Heart right ventricle (tissue), 16 donors: ENCODE measurements at regions not wholly inside any gene's neighbourhood (a gene's known extent, or its start where the extent isn't known, plus 50 kb on each side); places are given as distances from the start of the nearest gene placed in this dataset.
"Not testable (repeated sequence)": the region's sequence is repeated elsewhere in the genome, so short reads cannot be mapped to it uniquely, and the experiment has no call there.

Experiments used
- ATAC-seq, 8 donors: fragments of 200-7000 bp; cut with Tn5 transposase; one replicate each; pipeline ENCODE4 v1.9.1; 2020; ENCODE audit warnings: mild to moderate bottlenecking in 8 of 8, moderate library complexity in 8 of 8, moderate number of reproducible peaks in 1 of 8
- DNase-seq, 2 donors: peaks; one replicate each; pipeline ENCODE4 v3.0.0-alpha.2; 2020
- H3K27ac ChIP-seq, 10 donors: fragments of 200-600 bp; sonication (generic) in 2 of 10; one replicate each; pipeline versions ENCODE4 v1.5.0 to v1.8.0; 2020 to 2022; ENCODE audit warnings: mild to moderate bottlenecking in 3 of 10
- H3K27me3 ChIP-seq, 7 donors: fragments of 200-600 bp; one replicate each; pipeline ENCODE4 v1.8.0; 2021 to 2022; ENCODE audit warnings: mild to moderate bottlenecking in 2 of 7
- H3K36me3 ChIP-seq, 9 donors: fragments of 200-600 bp; sonication (generic) in 1 of 9; one replicate each; pipeline versions ENCODE4 v1.5.0 to v1.8.0; 2020 to 2022; ENCODE audit warnings: mild to moderate bottlenecking in 2 of 9
- H3K4me1 ChIP-seq, 9 donors: fragments of 200-600 bp; sonication (generic) in 1 of 9; one replicate each; pipeline versions ENCODE4 v1.5.0 to v1.8.0; 2020 to 2022; ENCODE audit warnings: mild to moderate bottlenecking in 4 of 9
- H3K4me3 ChIP-seq, 10 donors: fragments of 200-600 bp; sonication (generic) in 2 of 10; one replicate each; pipeline versions ENCODE4 v1.5.0 to v1.8.0; 2020 to 2022; ENCODE audit warnings: mild to moderate bottlenecking in 7 of 10, moderate library complexity in 2 of 10
- H3K9me3 ChIP-seq, 11 donors: fragments of 200-600 bp in 10 of 11; sonication (generic) in 2 of 11; one replicate each; pipeline versions ENCODE4 v1.5.0 to v1.8.0; 2013 to 2022; ENCODE audit warnings: mild to moderate bottlenecking in 2 of 11, control low read depth in 1 of 11, moderate library complexity in 1 of 11
- WGBS, 2 donors: extraction: QIAGEN DNeasy Blood & Tissue Kit; methylation state at CpG; one replicate each; pipeline ENCODE4 v1.1.7; 2013; ENCODE audit warnings: inconsistent platforms in 1 of 2; 5-methylcytosine and 5-hydroxymethylcytosine counted together
- intact Hi-C, 10 donors: fragments of 100-400 bp; cut with DNase I; formaldehyde crosslinking; loops; one replicate each; pipeline versions ENCODE4 v1.11.1 to v1.14.2; 2022
- donor health status: Arrhythmogenic right ventricular cardiomyopathy.
- donor health status: ischemic (EF 13 %, LVEDD 7.1; RV severe dilation, severe dysfunction).
- donor health status: healthy with polysubstance abuse.
- donor health status: DM: no; HTN: yes; CAD: no.
- donor health status: DM: no; HTN: no; CAD: no.
- donor health status: ischemic (EF 25% LVEDD 6.9; RV normal size, moderate dysfunction).
- donor health status: ischemic (EF 25% LVEDD 5.7; RV mildly dilated, moderate dysfunction).
- donor health status: healthy.
- donor health status: DM: yes; HTN: yes; CAD: no.
- donor health status: Ischemic cardiomyopathy.
- donor health status: ischemic (EF 35%, LVEDD 5.7; RV mildly dilated, moderate dysfunction).
- donor health status: nonischemic (EF 11% LVEDD 7.7; RV severe dilation, severe dysfunction).
- donor health status: DM: yes; HTN: yes; CAD: no.
- donor health status: PGD.
- donor health status: ischemic (EF 29% LVEDD 5.4; RV normal size, mild dysfunction).
- donor health status: nonischemic (EF 23%, LVEDD 6.1; RV moderate dilation, normal function).

- H3K4me3 ChIP-seq, H3K4me1 ChIP-seq, H3K36me3 ChIP-seq, intact Hi-C loops, H3K27ac ChIP-seq, H3K9me3 ChIP-seq, H3K27me3 ChIP-seq, DNase-seq: not testable (repeated sequence)
- no CpG with 5 or more reads among the region's 22 CpGs for WGBS, 2 donors
- ATAC-seq: peak; percentile 36 to 86 (median 78)
Observed at GRCh38 chr21:8377093-8377841, 2144.1 kb upstream of the TPTE start.

- H3K9me3 ChIP-seq, H3K36me3 ChIP-seq, DNase-seq, H3K4me1 ChIP-seq, H3K27ac ChIP-seq, intact Hi-C loops, H3K4me3 ChIP-seq, H3K27me3 ChIP-seq: not testable (repeated sequence)
- peak; percentile 16 to 80 (median 66) for ATAC-seq
- no CpG with 5 or more reads among the region's 21 CpGs for WGBS, 2 donors
Observed at GRCh38 chr21:8380419-8381079, 2140.8 kb upstream of the TPTE start.

GRCh38 chr21:8388169-8388939, 2133.0 kb upstream of the TPTE start:
- H3K4me1 ChIP-seq, H3K27me3 ChIP-seq, H3K9me3 ChIP-seq, DNase-seq, H3K27ac ChIP-seq, H3K4me3 ChIP-seq, H3K36me3 ChIP-seq, intact Hi-C loops: not testable (repeated sequence)
- no CpG with 5 or more reads among the region's 107 CpGs for WGBS, 2 donors
- peak; percentile 89 to 100 (median 100) for ATAC-seq

- H3K27ac ChIP-seq, H3K27me3 ChIP-seq, H3K4me1 ChIP-seq, H3K4me3 ChIP-seq, DNase-seq, H3K9me3 ChIP-seq, H3K36me3 ChIP-seq, intact Hi-C loops: not testable (repeated sequence)
- ATAC-seq: peak in 3 of 8 donors; percentile 4 to 24 (median 23)
- WGBS, 2 donors: no CpG with 5 or more reads among the region's 40 CpGs
Observed at GRCh38 chr21:8388940-8389238, 2132.5 kb upstream of the TPTE start.

- no CpG with 5 or more reads among the region's 97 CpGs for WGBS, 2 donors
- H3K4me1 ChIP-seq, H3K4me3 ChIP-seq, H3K9me3 ChIP-seq, H3K27ac ChIP-seq, intact Hi-C loops, ATAC-seq, H3K36me3 ChIP-seq, H3K27me3 ChIP-seq, DNase-seq: not testable (repeated sequence)
Observed at GRCh38 chr21:8390550-8391171, 2130.7 kb upstream of the TPTE start.

- H3K27me3 ChIP-seq, DNase-seq, H3K4me1 ChIP-seq, H3K27ac ChIP-seq, ATAC-seq, H3K9me3 ChIP-seq, H3K4me3 ChIP-seq, H3K36me3 ChIP-seq, intact Hi-C loops: not testable (repeated sequence)
- no CpG with 5 or more reads among the region's 59 CpGs for WGBS, 2 donors
Observed at GRCh38 chr21:8394380-8394779, 2127.0 kb upstream of the TPTE start.

- H3K27ac ChIP-seq, H3K36me3 ChIP-seq, ATAC-seq, H3K9me3 ChIP-seq, DNase-seq, H3K4me3 ChIP-seq, H3K27me3 ChIP-seq, H3K4me1 ChIP-seq, intact Hi-C loops: not testable (repeated sequence)
- no CpG with 5 or more reads among the region's 71 CpGs for WGBS, 2 donors
Observed at GRCh38 chr21:8395992-8396391, 2125.4 kb upstream of the TPTE start.

GRCh38 chr21:8398870-8399437, 2122.4 kb upstream of the TPTE start:
- H3K4me3 ChIP-seq, H3K9me3 ChIP-seq, DNase-seq, H3K27ac ChIP-seq, H3K4me1 ChIP-seq, H3K36me3 ChIP-seq, H3K27me3 ChIP-seq, intact Hi-C loops: not testable (repeated sequence)
- ATAC-seq: peak in 1 of 8 donors; percentile 84
- no CpG with 5 or more reads among the region's 66 CpGs for WGBS, 2 donors

GRCh38 chr21:8399866-8400265, 2121.5 kb upstream of the TPTE start:
- H3K9me3 ChIP-seq, H3K4me1 ChIP-seq, DNase-seq, intact Hi-C loops, H3K27me3 ChIP-seq, H3K27ac ChIP-seq, H3K36me3 ChIP-seq, ATAC-seq, H3K4me3 ChIP-seq: not testable (repeated sequence)
- no CpG with 5 or more reads among the region's 67 CpGs for WGBS, 2 donors

- H3K4me1 ChIP-seq, intact Hi-C loops, H3K9me3 ChIP-seq, H3K4me3 ChIP-seq, H3K27ac ChIP-seq, H3K27me3 ChIP-seq, ATAC-seq, DNase-seq, H3K36me3 ChIP-seq: not testable (repeated sequence)
- WGBS, 2 donors: no CpG with 5 or more reads among the region's 66 CpGs
Observed at GRCh38 chr21:8401799-8402198, 2119.6 kb upstream of the TPTE start.

GRCh38 chr21:8406331-8406730, 2115.1 kb upstream of the TPTE start:
- H3K36me3 ChIP-seq, H3K27me3 ChIP-seq, H3K27ac ChIP-seq, H3K9me3 ChIP-seq, intact Hi-C loops, H3K4me3 ChIP-seq, H3K4me1 ChIP-seq, DNase-seq: not testable (repeated sequence)
- ATAC-seq: peak in 1 of 8 donors; percentile 39
- WGBS, 2 donors: no CpG with 5 or more reads among the region's 15 CpGs
